Adrenal gland (tissue), 9 donors: ENCODE measurements at regions not wholly inside any gene's neighbourhood (a gene's known extent, or its start where the extent isn't known, plus 50 kb on each side); places are given as distances from the start of the nearest gene placed in this dataset.
"Not testable (repeated sequence)": the region's sequence is repeated elsewhere in the genome, so short reads cannot be mapped to it uniquely, and the experiment has no call there.

Experiments used
- DNase-seq, 7 donors: peaks; one replicate each; pipeline ENCODE4 v3.0.0-alpha.2; 2019 to 2020
- H3K27ac ChIP-seq, 5 donors: fragments of 200-600 bp; sonication (generic) in 4 of 5; 1 replicate in 3 of 5; 2 replicates in 2 of 5; pipeline versions ENCODE4 v1.5.1 to v1.8.0; 2016 to 2020; ENCODE audit warnings: mild to moderate bottlenecking in 1 of 5
- H3K27me3 ChIP-seq: fragments of 200-600 bp; 2 replicates; pipeline ENCODE4 v1.8.0; 2021
- H3K36me3 ChIP-seq, 2 donors: fragments of 200-600 bp; replicated peaks in 1 of 2; 1 replicate in 1 of 2; 2 replicates in 1 of 2; pipeline versions ENCODE4 v1.5.1 to v1.8.0; 2018 to 2022
- H3K4me1 ChIP-seq, 2 donors: fragments of 200-600 bp; replicated peaks in 1 of 2; 1 replicate in 1 of 2; 2 replicates in 1 of 2; pipeline versions ENCODE4 v1.5.1 to v1.8.0; 2018 to 2021
- H3K4me3 ChIP-seq, 4 donors: fragments of 200-600 bp; sonication (generic) in 3 of 4; one replicate each; pipeline ENCODE4 v1.5.1; 2016 to 2018
- H3K9me3 ChIP-seq, 3 donors: fragments of 200-600 bp; sonication (generic) in 1 of 3; replicated peaks in 1 of 3; 1 replicate in 2 of 3; 2 replicates in 1 of 3; pipeline versions ENCODE4 v1.5.1 to v1.8.0; 2016 to 2021
- CTCF ChIP-seq, 6 experiments: fragments of 450-650 bp in 4 of 6; fragments of 200-600 bp in 2 of 6; sonication (generic) in 1 of 6; IDR thresholded peaks; 1 replicate in 5 of 6; 2 replicates in 1 of 6; pipeline versions ENCODE4 v1.5.1 to v1.8.0; 2016 to 2021; ENCODE audit warnings: antibody characterized with exemption in 6 of 6, mild to moderate bottlenecking in 2 of 6, moderate library complexity in 1 of 6
- POLR2A ChIP-seq, 2 donors: fragments of 450-650 bp; IDR thresholded peaks; one replicate each; pipeline ENCODE4 v1.6.1; 2017; ENCODE audit warnings: antibody characterized with exemption in 2 of 2, mild to moderate bottlenecking in 2 of 2, moderate library complexity in 1 of 2
- WGBS, 4 donors: extraction: QIAGEN DNeasy Blood & Tissue Kit in 2 of 4; methylation state at CpG; one replicate each; pipeline versions ENCODE4 v1.1.5 to v1.1.7; 2013 to 2017; 5-methylcytosine and 5-hydroxymethylcytosine counted together
- intact Hi-C, 2 donors: fragments of 100-400 bp; cut with DNase I; formaldehyde crosslinking; loops; one replicate each; pipeline versions ENCODE4 v1.14.1 to v1.15.0; 2022 to 2023
- donor health status: healthy with polysubstance abuse.
- donor health status: Bipolar disorder and iron deficiency.
- donor health status: DM: yes; HTN: yes; CAD: no.
- donor health status: DM: no; HTN: no; CAD: no.
- donor health status: DM: no; HTN: no; CAD: no.

- Histone ChIP-seq H3K27ac (no peak overlapping the region), H3K9me3 (no peaks in the 10 kb centered on the region), H3K4me1 (no peaks in the 10 kb centered on the region), H3K36me3 (no peaks in the 10 kb centered on the region), H3K27me3 (no peaks in the 10 kb centered on the region), H3K4me3 (no peak overlapping the region)
- 55 to 82% (median 76%) methylated on average over 1 of the region's 1 CpG for WGBS, 4 donors
- intact Hi-C loops = no loop called here
- TF ChIP-seq POLR2A (IDR thresholded peaks at IDR 0.05) (no peak), CTCF (IDR thresholded peaks at IDR 0.05) (no peak)
- no peak for DNase-seq
Measured at GRCh38 chr1:187744665-187745064, 915.9 kb downstream of the PLA2G4A start.

GRCh38 chr1:187755536-187755935, 926.8 kb downstream of the PLA2G4A start:
- intact Hi-C loops = no loop called here
- 43 to 59% (median 50%) methylated on average over 2 of the region's 2 CpGs for WGBS, 4 donors
- no peaks in the 10 kb centered on the region for H3K27me3 ChIP-seq

GRCh38 chr1:187756684-187757083, 927.9 kb downstream of the PLA2G4A start:
- H3K27ac ChIP-seq, DNase-seq, intact Hi-C loops, H3K4me3 ChIP-seq, H3K4me1 ChIP-seq, H3K27me3 ChIP-seq, H3K9me3 ChIP-seq, H3K36me3 ChIP-seq: not testable (repeated sequence)
- 90 to 100% (median 94%) methylated on average over 1 of the region's 1 CpG for WGBS, 4 donors

More at GRCh38 chr1:187755536-187755935, 926.8 kb downstream of the PLA2G4A start:
- no peaks in the 10 kb centered on the region for H3K4me1 ChIP-seq
- no peak for TF ChIP-seq CTCF (IDR thresholded peaks at IDR 0.05)
- TF ChIP-seq POLR2A (IDR thresholded peaks at IDR 0.05) = no peak
- H3K36me3 ChIP-seq = no peaks in the 10 kb centered on the region
- no peaks in the 10 kb centered on the region for H3K9me3 ChIP-seq
- DNase-seq = no peak
- H3K27ac ChIP-seq = no peak overlapping the region
- no peak overlapping the region for H3K4me3 ChIP-seq

- Histone ChIP-seq H3K4me1 (no peaks in the 10 kb centered on the region), H3K27ac (no peak overlapping the region), H3K27me3 (no peaks in the 10 kb centered on the region), H3K4me3 (no peak overlapping the region), H3K9me3 (no peaks in the 10 kb centered on the region), H3K36me3 (no peaks in the 10 kb centered on the region)
- no peak for DNase-seq
- TF ChIP-seq CTCF (IDR thresholded peaks at IDR 0.05) = no peak
- no peak for TF ChIP-seq POLR2A (IDR thresholded peaks at IDR 0.05)
- intact Hi-C loops = no loop called here
Measured at GRCh38 chr1:187759825-187760333, 931.1 kb downstream of the PLA2G4A start.

GRCh38 chr1:187762118-187762517, 933.4 kb downstream of the PLA2G4A start:
- no peaks in the 10 kb centered on the region for H3K36me3 ChIP-seq
- DNase-seq = no peak
- H3K27me3 ChIP-seq = no peaks in the 10 kb centered on the region
- H3K4me3 ChIP-seq = no peak overlapping the region
- no peak overlapping the region for H3K27ac ChIP-seq
- TF ChIP-seq CTCF (IDR thresholded peaks at IDR 0.05) (no peak), POLR2A (IDR thresholded peaks at IDR 0.05) (no peak)
- WGBS, 4 donors = 45 to 66% (median 52%) methylated on average over 5 of the region's 5 CpGs
- intact Hi-C loops = no loop called here
- no peaks in the 10 kb centered on the region for H3K9me3 ChIP-seq
- no peaks in the 10 kb centered on the region for H3K4me1 ChIP-seq
